ENCODE measurements at regions not wholly inside any gene's neighbourhood (a gene's known extent, or its start where the extent isn't known, plus 50 kb on each side); places are given as distances from the start of the nearest gene placed in this dataset.

- no peak for DNase-seq
- H3K9me3 Mint-ChIP-seq = peaks cover 28% of the 10 kb centered on the region
- TF ChIP-seq CTCF (IDR thresholded peaks at IDR 0.05) = no peak
- H3K4me3 Mint-ChIP-seq = no peak overlapping the region
- no peaks in the 10 kb centered on the region for H3K27me3 Mint-ChIP-seq (ENCODE audit: low read depth, poor library complexity)
- no peak overlapping the region for H3K27ac Mint-ChIP-seq
- H3K36me3 Mint-ChIP-seq (ENCODE audit: low read depth) = peaks cover 7% of the 10 kb centered on the region
- no peaks in the 10 kb centered on the region for H3K4me1 Mint-ChIP-seq
These were observed 52.8 kb downstream of the PPP1R2C start for GRCh38 chrX:42725196-42725595.

DNA sequence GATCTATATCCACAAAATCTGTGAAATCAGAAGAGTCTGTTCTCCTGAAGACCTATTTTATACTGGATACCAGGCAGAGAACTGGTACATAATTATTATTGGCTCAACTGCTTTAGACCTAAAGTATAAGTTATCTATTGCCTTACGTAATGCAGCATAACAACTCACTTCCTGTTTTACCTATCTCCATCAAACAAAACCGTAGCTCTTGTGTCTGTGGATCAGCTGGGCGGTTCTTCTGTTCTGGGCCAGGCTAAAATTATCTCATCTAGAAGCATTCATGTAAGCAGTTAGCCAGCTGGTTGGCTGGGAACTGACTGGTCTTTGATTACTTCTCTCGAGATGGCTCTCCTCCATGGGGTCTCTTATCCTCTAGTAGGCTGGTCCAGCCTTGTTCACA is 57.8 kb downstream of the PPP1R2C start:
- no peak overlapping the region for H3K4me3 Mint-ChIP-seq

DNA sequence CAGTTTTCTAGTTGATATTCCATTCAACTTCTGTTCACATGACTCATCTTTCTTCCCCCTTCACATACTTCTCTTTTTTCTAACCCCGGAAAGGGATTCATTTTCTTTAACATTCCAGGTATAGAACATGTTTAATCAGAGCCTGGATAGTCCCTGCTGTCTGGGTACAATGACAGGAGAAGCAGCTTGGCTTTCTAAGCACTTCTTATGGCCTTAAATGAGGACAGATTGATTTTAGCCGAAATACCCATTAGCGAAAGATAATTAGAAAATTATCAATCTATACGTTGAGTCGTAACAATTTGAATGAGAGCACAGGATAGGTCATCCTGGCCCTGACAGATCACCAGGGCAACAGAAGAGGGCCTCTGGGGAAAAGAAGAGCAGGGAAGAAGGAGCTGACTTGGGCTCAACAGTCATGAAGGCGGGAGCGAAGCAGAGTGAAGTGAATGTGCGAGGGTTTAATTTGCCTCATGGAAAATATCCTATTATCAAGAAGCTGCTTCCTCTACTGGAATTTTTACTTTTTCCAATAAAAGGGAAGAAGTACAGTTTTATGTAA is 62.2 kb downstream of the PPP1R2C start:
- Mint-ChIP-seq H3K27me3 (ENCODE audit: low read depth, poor library complexity) (peaks cover 2% of the 10 kb centered on the region), H3K36me3 (ENCODE audit: low read depth) (no peaks in the 10 kb centered on the region), H3K27ac (no peak overlapping the region), H3K4me3 (no peak overlapping the region), H3K4me1 (peaks cover 15% of the 10 kb centered on the region), H3K9me3 (no peaks in the 10 kb centered on the region)
- peak; percentile 25 for TF ChIP-seq CTCF (IDR thresholded peaks at IDR 0.05)
- DNase-seq = no peak

More for the DNA sequence above, 57.8 kb downstream of the PPP1R2C start:
- TF ChIP-seq CTCF (IDR thresholded peaks at IDR 0.05) = no peak
- H3K9me3 Mint-ChIP-seq = peaks cover 13% of the 10 kb centered on the region
- H3K27me3 Mint-ChIP-seq (ENCODE audit: low read depth, poor library complexity) = no peaks in the 10 kb centered on the region
- peaks cover 13% of the 10 kb centered on the region for H3K4me1 Mint-ChIP-seq
- H3K27ac Mint-ChIP-seq = no peak overlapping the region
- no peaks in the 10 kb centered on the region for H3K36me3 Mint-ChIP-seq (ENCODE audit: low read depth)
- DNase-seq = no peak

GRCh38 chrX:42714981-42715700 is 62.8 kb downstream of the PPP1R2C start:
- no peak overlapping the region for H3K4me3 Mint-ChIP-seq
- DNase-seq = peak; percentile 64
- no peak overlapping the region for H3K27ac Mint-ChIP-seq

DNA sequence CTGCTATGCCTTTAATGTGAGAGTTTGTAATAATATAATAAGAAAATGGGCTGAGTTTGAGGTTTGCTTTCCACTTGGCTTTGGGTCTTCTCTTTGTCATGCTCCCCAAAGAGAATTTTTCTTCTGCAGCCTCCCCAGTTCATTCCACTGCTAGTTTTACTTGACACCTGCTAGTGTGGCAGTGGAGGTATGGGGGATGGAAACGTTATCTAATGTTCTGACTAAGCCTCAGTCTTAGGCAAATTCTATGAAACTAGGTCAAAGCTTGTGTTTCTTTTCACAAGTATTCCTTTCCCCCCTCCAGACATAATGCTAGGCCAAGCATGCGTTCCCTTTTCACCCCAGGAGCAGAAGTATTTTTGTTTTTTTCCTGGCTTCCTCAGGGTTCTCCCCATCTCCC is 67.5 kb downstream of the PPP1R2C start:
- Mint-ChIP-seq H3K4me3 (no peak overlapping the region), H3K27me3 (ENCODE audit: low read depth, poor library complexity) (peaks cover 2% of the 10 kb centered on the region), H3K36me3 (ENCODE audit: low read depth) (no peaks in the 10 kb centered on the region), H3K27ac (no peak overlapping the region), H3K4me1 (peaks cover 4% of the 10 kb centered on the region), H3K9me3 (no peaks in the 10 kb centered on the region)
- no peak for DNase-seq
- TF ChIP-seq CTCF (IDR thresholded peaks at IDR 0.05) = no peak

More at GRCh38 chrX:42714981-42715700, 62.8 kb downstream of the PPP1R2C start:
- TF ChIP-seq CTCF (IDR thresholded peaks at IDR 0.05) = peak; percentile 72
- H3K27me3 Mint-ChIP-seq (ENCODE audit: low read depth, poor library complexity) = peaks cover 2% of the 10 kb centered on the region
- peaks cover 15% of the 10 kb centered on the region for H3K4me1 Mint-ChIP-seq
- no peaks in the 10 kb centered on the region for H3K9me3 Mint-ChIP-seq
- H3K36me3 Mint-ChIP-seq (ENCODE audit: low read depth) = no peaks in the 10 kb centered on the region

DNA sequence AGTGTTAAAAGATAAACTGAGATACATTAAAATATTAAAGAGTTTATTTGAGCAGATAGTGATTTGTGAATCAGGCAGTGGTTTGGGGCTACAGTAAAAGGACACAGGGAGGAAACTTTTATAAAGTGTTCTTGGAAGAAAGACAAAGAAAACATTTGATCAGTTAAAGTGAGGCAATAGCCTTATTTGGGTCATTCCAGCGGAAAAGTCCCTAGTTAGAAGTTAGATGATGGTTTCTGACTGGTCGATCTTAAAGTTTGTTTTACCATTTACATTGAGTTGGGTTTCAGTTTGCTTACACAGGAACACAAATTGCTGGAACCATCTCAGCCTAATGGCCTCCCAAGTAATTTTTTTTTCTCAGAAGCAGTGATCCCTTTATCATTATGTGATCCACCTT is 69.7 kb downstream of the PPP1R2C start:
- H3K4me1 Mint-ChIP-seq = no peaks in the 10 kb centered on the region
- DNase-seq = no peak
- no peak overlapping the region for H3K27ac Mint-ChIP-seq
- H3K27me3 Mint-ChIP-seq (ENCODE audit: low read depth, poor library complexity) = peaks cover 2% of the 10 kb centered on the region
- no peaks in the 10 kb centered on the region for H3K36me3 Mint-ChIP-seq (ENCODE audit: low read depth)
- TF ChIP-seq CTCF (IDR thresholded peaks at IDR 0.05) = no peak
- H3K4me3 Mint-ChIP-seq = no peak overlapping the region
- no peaks in the 10 kb centered on the region for H3K9me3 Mint-ChIP-seq

Measured in nephron progenitor cell (in vitro differentiated cells).